ENCODE measurements at regions not wholly inside any gene's neighbourhood (a gene's known extent, or its start where the extent isn't known, plus 50 kb on each side); places are given as distances from the start of the nearest gene placed in this dataset.
"Not testable (repeated sequence)": the region's sequence is repeated elsewhere in the genome, so short reads cannot be mapped to it uniquely, and the experiment has no call there.

GRCh38 chrX:35221391-35221790 is 278.8 kb downstream of the FAM47B start:
- not testable (repeated sequence) for DNase-seq

GRCh38 chrX:35244088-35244741 is 301.6 kb downstream of the FAM47B start:
- no peak for DNase-seq

DNA sequence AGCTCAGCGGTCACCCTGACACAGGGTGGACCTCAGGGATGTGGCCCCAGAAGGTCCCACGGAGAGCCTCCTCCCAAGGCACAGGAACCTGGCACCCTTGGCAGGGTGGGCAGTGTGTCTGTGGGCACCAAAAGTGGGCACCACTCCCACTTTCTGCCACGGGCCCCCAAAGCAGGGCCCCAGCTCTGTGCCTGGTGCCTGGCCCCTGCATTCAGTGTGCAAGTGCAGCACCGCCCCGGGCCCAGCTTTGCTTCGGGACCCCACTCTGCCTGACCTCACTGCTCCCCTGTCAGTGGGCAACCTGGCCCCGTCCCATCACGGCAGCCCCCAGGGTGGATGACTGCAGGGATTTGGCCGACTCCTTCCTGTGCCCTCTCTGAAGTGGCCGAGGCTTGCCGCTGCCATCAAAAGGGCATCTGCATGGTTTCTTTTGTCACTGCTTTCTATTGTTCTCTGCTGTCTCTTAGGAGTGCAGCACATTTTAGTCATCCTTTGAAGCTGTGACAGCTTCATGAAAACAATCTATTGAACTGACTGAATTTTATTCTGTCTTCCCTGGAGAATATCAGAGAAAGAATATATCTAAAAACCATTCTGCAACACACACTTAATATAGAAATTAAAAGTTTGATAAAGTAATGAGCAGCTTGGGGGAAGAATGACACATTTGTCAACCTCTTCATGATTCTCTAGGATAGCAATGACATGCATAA is 302.4 kb downstream of the FAM47B start:
- no peak for DNase-seq

GRCh38 chrX:35251226-35251625 is 308.6 kb downstream of the FAM47B start:
- DNase-seq: peak; percentile 3 to 18 (median 7)

DNA sequence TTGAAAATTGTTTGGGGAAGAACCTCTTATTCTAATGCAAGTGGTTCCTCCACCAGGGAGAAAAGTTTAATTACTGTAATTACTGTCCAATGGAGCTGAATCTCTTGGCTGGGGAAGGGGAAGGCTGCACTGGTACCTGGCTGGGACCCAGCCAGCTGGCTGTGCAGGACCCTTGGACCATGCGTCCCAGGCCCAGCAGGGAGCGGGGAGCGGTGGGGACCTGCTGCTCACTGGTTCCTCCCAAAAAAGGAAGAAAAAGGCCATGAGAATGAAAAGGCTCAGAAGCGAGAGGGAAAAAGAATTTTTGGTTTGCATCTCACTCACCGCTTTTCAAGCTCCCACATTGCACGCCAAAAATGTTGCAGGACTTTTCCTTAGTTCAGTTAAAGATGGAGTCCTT is 333.5 kb downstream of the FAM47B start:
- no peak for DNase-seq

DNA sequence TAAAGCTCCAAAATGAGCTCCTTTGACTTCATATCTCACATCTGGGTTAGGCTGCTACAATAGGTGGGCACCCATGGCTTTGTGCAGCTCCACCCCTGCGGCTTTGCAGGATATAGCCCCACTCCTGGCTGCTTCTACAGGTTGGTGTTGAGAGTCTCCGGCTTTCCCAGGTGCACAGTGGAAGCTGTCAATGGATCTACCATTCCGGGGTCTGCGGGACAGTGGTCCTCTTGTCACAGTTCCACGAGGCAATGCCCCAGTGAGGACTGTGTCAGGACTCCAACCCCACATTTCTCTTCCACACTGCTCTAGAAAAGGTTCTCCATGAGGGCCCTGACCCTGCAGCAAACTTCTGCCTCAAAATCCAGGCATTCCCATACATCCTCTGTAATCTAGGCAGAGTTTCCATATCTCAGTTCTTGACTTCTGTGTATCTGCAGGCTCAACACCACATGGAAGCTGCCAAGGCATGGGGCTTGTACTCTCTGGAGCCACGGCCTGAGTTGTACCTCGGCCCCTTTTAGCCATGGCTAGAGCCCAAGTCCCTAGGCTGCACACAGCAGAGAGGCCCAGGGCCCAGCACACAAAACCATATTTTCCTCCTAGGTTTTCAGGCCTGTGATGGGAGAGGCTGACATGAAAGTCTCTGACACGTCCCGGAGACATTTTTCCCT is 342.8 kb downstream of the FAM47B start:
- DNase-seq: no peak

DNA sequence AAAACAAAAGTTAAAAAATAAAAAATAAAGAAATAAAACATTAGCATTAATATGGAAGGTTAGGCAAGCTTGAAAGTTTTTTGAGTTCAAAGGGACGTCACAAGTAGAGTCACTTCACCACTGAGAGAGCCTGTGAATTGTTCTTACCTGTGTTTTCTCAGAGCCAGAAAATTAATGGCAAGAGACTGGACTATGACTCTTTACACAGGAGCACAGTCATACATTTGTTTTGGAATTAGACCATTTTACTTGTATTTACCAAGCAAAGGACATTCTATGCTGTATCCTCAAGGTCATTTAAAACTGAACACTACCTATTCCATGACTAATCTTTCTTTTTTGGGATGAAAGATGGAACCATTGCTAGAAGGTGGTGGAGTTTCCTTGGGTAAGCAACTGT is 346.1 kb downstream of the FAM47B start:
- no peak for DNase-seq

- DNase-seq: no peak
Observed at GRCh38 chrX:35289952-35290351, 347.4 kb downstream of the FAM47B start.

DNA sequence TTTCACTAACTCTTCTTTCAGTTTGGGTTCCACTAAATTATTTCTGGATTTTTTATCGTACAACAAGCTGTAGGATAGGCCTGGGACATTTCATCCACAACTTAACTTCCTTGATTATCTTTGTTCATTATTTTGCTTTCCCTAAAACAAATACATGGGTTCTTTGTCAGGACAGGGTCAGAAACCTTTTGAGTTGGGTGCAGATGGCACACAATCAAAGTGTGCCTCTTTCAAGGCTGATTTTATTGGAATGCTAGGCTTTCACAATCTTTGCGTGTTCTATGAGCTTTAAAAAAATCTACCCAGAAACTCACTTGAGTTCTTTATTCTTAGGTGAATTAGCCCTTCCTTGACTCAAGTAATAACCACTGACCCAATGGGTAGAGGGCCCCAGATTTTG is 348.4 kb downstream of the FAM47B start:
- DNase-seq: no peak

GRCh38 chrX:35292522-35292921 is 349.9 kb downstream of the FAM47B start:
- no peak for DNase-seq

- DNase-seq: not testable (repeated sequence)
Observed at GRCh38 chrX:35305037-35305436, 362.4 kb downstream of the FAM47B start.

- DNase-seq: no peak
Observed at GRCh38 chrX:35339796-35340195, 397.2 kb downstream of the FAM47B start.

DNA sequence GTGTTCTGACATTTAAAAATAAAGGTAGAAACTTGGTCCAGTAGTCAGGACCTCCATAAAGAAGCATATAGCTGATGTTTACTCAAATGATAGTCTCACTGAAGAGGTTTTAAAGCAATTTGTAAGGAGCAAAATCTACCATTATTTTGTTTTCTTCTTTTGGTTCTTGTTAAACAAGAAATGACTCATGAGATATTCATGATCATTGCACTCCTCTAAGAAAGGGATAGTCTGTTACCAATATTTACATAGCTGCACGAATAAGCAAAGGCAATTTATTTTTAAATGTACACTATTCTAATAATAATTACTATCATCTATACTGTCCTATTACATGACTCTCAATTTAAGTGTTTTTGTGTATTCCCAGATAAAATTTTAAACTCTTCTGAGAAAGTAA is 397.9 kb downstream of the FAM47B start:
- no peak for DNase-seq

- DNase-seq: no peak
Observed at GRCh38 chrX:35351212-35351611, 408.6 kb downstream of the FAM47B start.

DNA sequence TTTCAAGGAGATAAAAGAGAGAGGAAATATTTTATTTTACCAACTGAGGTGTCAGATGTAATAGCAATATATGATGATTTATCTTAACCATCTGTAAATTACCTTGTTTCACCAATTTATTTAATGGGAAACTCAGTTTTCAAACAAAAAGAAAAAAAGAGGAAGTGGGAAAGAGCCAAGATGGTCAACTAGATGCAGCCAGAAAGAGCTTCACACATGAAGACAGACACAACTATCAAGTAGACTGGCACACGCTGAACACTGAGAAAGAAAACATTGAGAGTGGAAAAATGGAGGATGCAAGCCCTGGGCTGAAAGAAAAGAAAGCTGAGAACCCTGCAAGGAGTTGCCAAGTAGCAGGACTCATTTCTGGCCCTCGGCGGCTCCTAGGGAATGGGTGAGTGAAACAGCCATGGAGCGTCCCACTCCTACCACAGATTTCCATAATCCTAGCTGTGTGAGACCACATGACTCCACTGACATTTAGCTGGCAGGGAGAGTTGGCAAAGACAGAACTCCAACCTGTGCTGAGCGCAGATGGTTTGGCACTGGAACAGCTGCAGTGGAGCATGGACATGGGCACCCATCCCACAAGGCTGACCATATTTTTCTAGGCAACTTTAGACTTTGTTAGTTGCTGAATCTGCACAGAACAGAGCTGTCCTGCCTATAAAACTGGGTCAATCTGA is 409.3 kb downstream of the FAM47B start:
- peak; percentile 9 to 25 (median 10) for DNase-seq

- no peak for DNase-seq
Observed at GRCh38 chrX:35357656-35358055, 415.1 kb downstream of the FAM47B start.

GRCh38 chrX:35362866-35363265 is 420.3 kb downstream of the FAM47B start:
- DNase-seq: no peak

GRCh38 chrX:35374116-35374515 is 424.0 kb upstream of the MAGEB16 start:
- no peak for DNase-seq

- DNase-seq: peak in 2 of 3 donors; percentile 6 to 8
Observed at GRCh38 chrX:35380808-35381700, 417.1 kb upstream of the MAGEB16 start.

DNA sequence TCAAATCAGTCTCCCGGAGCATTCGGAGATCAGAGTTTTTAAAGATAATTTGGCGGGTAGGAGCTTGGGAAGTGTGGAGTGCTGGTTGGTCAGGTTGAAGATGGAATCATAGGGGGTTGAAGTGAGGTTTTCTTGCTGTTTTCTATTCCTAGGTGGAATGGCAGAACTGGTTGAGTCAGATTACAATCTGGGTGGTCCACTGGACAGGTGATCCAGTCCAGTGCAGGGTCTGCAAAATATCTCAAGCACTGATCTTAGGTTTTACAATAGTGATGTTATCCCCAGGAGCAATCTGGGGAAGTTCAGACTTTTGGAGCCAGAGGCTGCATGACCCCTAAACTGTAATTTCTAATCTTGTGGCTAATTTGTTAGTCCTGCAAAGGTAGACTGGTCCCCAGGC is 416.4 kb upstream of the MAGEB16 start:
- DNase-seq: not testable (repeated sequence)

- no peak for DNase-seq
Observed at GRCh38 chrX:35382966-35383365, 415.2 kb upstream of the MAGEB16 start.

Measured in muscle of back (tissue), 3 donors.